Endodermal cell (in vitro differentiated cells): ENCODE measurements at regions not wholly inside any gene's neighbourhood (a gene's known extent, or its start where the extent isn't known, plus 50 kb on each side); places are given as distances from the start of the nearest gene placed in this dataset.

Source experiments
- DNase-seq: peaks from one replicate; pipeline ENCODE4 v3.0.0-alpha.2; 2017
- H3K27ac ChIP-seq: 2 replicates; pipeline ENCODE4 v1.5.1; 2013; ENCODE audit warnings: mild to moderate bottlenecking, low read depth, low read length, moderate library complexity
- H3K27me3 ChIP-seq: 2 replicates; pipeline ENCODE4 v1.6.1; 2013; ENCODE audit warnings: mild to moderate bottlenecking, low read length, moderate library complexity; ENCODE audit not compliant: insufficient read depth, control insufficient read depth, poor library complexity, severe bottlenecking
- H3K36me3 ChIP-seq: 2 replicates; pipeline ENCODE4 v1.7.0; 2013; ENCODE audit warnings: mild to moderate bottlenecking, low read length, moderate library complexity; ENCODE audit not compliant: control insufficient read depth, insufficient read depth
- H3K4me1 ChIP-seq: one replicate; pipeline ENCODE4 v1.7.0; 2013; ENCODE audit warnings: low read length; ENCODE audit not compliant: control insufficient read depth, insufficient read depth
- H3K4me3 ChIP-seq: 2 replicates; pipeline ENCODE4 v1.5.1; 2013; ENCODE audit warnings: mild to moderate bottlenecking, low read length, moderate library complexity
- H3K9ac ChIP-seq: 2 replicates; pipeline ENCODE4 v1.6.1; 2013; ENCODE audit warnings: mild to moderate bottlenecking, low read length, moderate library complexity; ENCODE audit not compliant: poor library complexity, severe bottlenecking; ENCODE audit errors: extremely low read depth
- H3K9me3 ChIP-seq: 2 replicates; pipeline ENCODE4 v1.6.1; 2013; ENCODE audit warnings: mild to moderate bottlenecking, low read length, moderate library complexity; ENCODE audit not compliant: control insufficient read depth
- H3K27ac Mint-ChIP-seq: 2 replicates; pipeline ENCODE4 v1.8.0; 2020; ENCODE audit warnings: mixed read lengths
- H3K27me3 Mint-ChIP-seq: 2 replicates; pipeline ENCODE4 v1.8.0; 2021; ENCODE audit warnings: mild to moderate bottlenecking, mixed read lengths; ENCODE audit not compliant: insufficient read depth
- H3K36me3 Mint-ChIP-seq: 2 replicates; pipeline ENCODE4 v1.8.0; 2020; ENCODE audit warnings: low read depth, mixed read lengths
- H3K4me1 Mint-ChIP-seq: 2 replicates; pipeline ENCODE4 v1.8.0; 2020; ENCODE audit warnings: mixed read lengths
- H3K4me3 Mint-ChIP-seq: 2 replicates; pipeline ENCODE4 v1.8.0; 2020; ENCODE audit warnings: mild to moderate bottlenecking, moderate library complexity, mixed read lengths
- H3K9me3 Mint-ChIP-seq: 2 replicates; pipeline ENCODE4 v1.8.0; 2020; ENCODE audit warnings: mild to moderate bottlenecking, mixed read lengths
- WGBS, 2 experiments: methylation state at CpG; one replicate each; pipeline versions ENCODE4 v1.1.5 to v1.1.7; 2013; ENCODE audit warnings: missing lambda C conversion rate in 2 of 2, mixed read lengths in 1 of 2; ENCODE audit not compliant: insufficient coverage in 1 of 2, insufficient read length in 1 of 2; 5-methylcytosine and 5-hydroxymethylcytosine counted together
- TF ChIP-seq, protein P1 (sequence below): fragments of 200-600 bp; sonication (generic); conservative IDR thresholded peaks from 2 replicates; pipeline ENCODE4 v1.5.0; 2021; ENCODE audit warnings: antibody characterized with exemption, mild to moderate bottlenecking

DNA sequence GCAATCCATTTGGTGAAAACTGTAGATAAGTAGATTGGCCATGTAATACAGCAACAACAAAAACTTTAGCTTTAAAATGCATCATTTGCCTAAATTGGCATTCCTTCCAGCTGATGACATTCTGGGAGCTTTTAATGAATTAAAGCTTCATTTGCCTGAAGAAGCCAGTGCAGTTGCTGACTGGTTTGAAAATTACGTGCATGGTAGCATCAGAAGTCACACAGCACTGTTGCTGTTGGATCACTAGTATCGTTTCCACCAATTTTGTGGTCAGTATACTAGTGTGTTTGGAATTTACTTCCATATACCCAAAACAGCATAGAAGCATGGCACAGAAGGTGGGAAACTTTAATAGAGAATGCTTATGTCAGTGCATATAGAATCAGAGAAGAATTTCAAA lies 194.9 kb downstream of the ETV1 start:
- Histone ChIP-seq H3K4me1 (peaks cover 5% of the 10 kb centered on the region), H3K9ac (no peak overlapping the region), H3K4me3 (no peak overlapping the region), H3K36me3 (no peaks in the 10 kb centered on the region), H3K27ac (no peak overlapping the region), H3K27me3 (no peaks in the 10 kb centered on the region), H3K9me3 (no peaks in the 10 kb centered on the region)
- no peak for DNase-seq
- WGBS, 2 experiments, result 96 to 100% methylated on average over 1 to 2 of the region's 2 CpGs
- TF ChIP-seq, protein P1, sequence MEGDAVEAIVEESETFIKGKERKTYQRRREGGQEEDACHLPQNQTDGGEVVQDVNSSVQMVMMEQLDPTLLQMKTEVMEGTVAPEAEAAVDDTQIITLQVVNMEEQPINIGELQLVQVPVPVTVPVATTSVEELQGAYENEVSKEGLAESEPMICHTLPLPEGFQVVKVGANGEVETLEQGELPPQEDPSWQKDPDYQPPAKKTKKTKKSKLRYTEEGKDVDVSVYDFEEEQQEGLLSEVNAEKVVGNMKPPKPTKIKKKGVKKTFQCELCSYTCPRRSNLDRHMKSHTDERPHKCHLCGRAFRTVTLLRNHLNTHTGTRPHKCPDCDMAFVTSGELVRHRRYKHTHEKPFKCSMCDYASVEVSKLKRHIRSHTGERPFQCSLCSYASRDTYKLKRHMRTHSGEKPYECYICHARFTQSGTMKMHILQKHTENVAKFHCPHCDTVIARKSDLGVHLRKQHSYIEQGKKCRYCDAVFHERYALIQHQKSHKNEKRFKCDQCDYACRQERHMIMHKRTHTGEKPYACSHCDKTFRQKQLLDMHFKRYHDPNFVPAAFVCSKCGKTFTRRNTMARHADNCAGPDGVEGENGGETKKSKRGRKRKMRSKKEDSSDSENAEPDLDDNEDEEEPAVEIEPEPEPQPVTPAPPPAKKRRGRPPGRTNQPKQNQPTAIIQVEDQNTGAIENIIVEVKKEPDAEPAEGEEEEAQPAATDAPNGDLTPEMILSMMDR, result no peak
- no peak overlapping the region for H3K27ac Mint-ChIP-seq
- no peak overlapping the region for H3K4me3 Mint-ChIP-seq
- H3K9me3 Mint-ChIP-seq, result no peaks in the 10 kb centered on the region
- peaks cover 28% of the 10 kb centered on the region for H3K4me1 Mint-ChIP-seq
- H3K27me3 Mint-ChIP-seq, result no peaks in the 10 kb centered on the region
- peaks cover 11% of the 10 kb centered on the region for H3K36me3 Mint-ChIP-seq

GRCh38 chr7:13797545-13797944 lies 191.9 kb downstream of the ETV1 start:
- WGBS, 2 experiments, result 54 to 88% methylated on average over 1 of the region's 1 CpG
- H3K4me3 Mint-ChIP-seq, result no peak overlapping the region

GRCh38 chr7:13800694-13801448 lies 188.6 kb downstream of the ETV1 start:
- Histone ChIP-seq H3K4me1 (peaks cover 5% of the 10 kb centered on the region), H3K27me3 (no peaks in the 10 kb centered on the region), H3K36me3 (no peaks in the 10 kb centered on the region), H3K9ac (no peak overlapping the region), H3K27ac (no peak overlapping the region), H3K4me3 (no peak overlapping the region), H3K9me3 (no peaks in the 10 kb centered on the region)
- H3K27ac Mint-ChIP-seq, result no peak overlapping the region
- H3K4me1 Mint-ChIP-seq, result peaks cover 39% of the 10 kb centered on the region
- TF ChIP-seq, protein P1, result no peak
- H3K27me3 Mint-ChIP-seq, result no peaks in the 10 kb centered on the region
- peaks cover 7% of the 10 kb centered on the region for H3K9me3 Mint-ChIP-seq
- no peak overlapping the region for H3K4me3 Mint-ChIP-seq
- peaks cover 10% of the 10 kb centered on the region for H3K36me3 Mint-ChIP-seq
- 88 to 92% methylated on average over 2 to 4 of the region's 6 CpGs for WGBS, 2 experiments
- no peak for DNase-seq

More at GRCh38 chr7:13797545-13797944, 191.9 kb downstream of the ETV1 start:
- peak; percentile 50 for DNase-seq
- no peaks in the 10 kb centered on the region for H3K27me3 ChIP-seq
- TF ChIP-seq, protein P1, result no peak
- peaks cover 7% of the 10 kb centered on the region for H3K36me3 Mint-ChIP-seq
- peak overlapping the region; percentile 7 for H3K27ac Mint-ChIP-seq
- H3K4me3 ChIP-seq, result peak overlapping the region; percentile 33
- no peaks in the 10 kb centered on the region for H3K27me3 Mint-ChIP-seq
- H3K9me3 Mint-ChIP-seq, result no peaks in the 10 kb centered on the region
- no peaks in the 10 kb centered on the region for H3K36me3 ChIP-seq
- no peak overlapping the region for H3K9ac ChIP-seq
- H3K4me1 Mint-ChIP-seq, result peaks cover 25% of the 10 kb centered on the region
- no peak overlapping the region for H3K27ac ChIP-seq
- H3K9me3 ChIP-seq, result no peaks in the 10 kb centered on the region
- H3K4me1 ChIP-seq, result peaks cover 5% of the 10 kb centered on the region
